Keratinocyte (primary cell): ENCODE measurements at regions not wholly inside any gene's neighbourhood (a gene's known extent, or its start where the extent isn't known, plus 50 kb on each side); places are given as distances from the start of the nearest gene placed in this dataset.
A peak's percentile ranks its signal among the peaks of the same experiment; 100 is the strongest.

ENCODE experiments used
- DNase-seq: peaks from one replicate; pipeline ENCODE4 v3.0.0-alpha.2; 2011; ENCODE audit warnings: low read depth, missing footprints, low spot score
- FAIRE-seq: peaks from 2 replicates; lab custom pipeline; 2011; peaks lifted over from hg19 to GRCh38; lab: Jason Lieb, UNC
- H2AFZ ChIP-seq: 2 replicates; pipeline ENCODE4 v1.6.0; 2012; ENCODE audit warnings: low read length, control low read depth, inconsistent platforms; ENCODE audit not compliant: control insufficient read depth
- H3K27ac ChIP-seq: 2 replicates; pipeline ENCODE4 v1.5.1; 2011; ENCODE audit warnings: low read length; ENCODE audit not compliant: control insufficient read depth, insufficient read depth
- H3K27me3 ChIP-seq: 3 replicates; pipeline ENCODE4 v1.6.0; 2011; ENCODE audit warnings: low read length; ENCODE audit not compliant: control insufficient read depth, insufficient read depth; ENCODE audit errors: extremely low read depth
- H3K36me3 ChIP-seq, 2 experiments: 2 replicates in 1 of 2; 3 replicates in 1 of 2; pipeline ENCODE4 v1.5.1; 2011; ENCODE audit warnings: low read length in 2 of 2, mild to moderate bottlenecking in 1 of 2; ENCODE audit not compliant: control insufficient read depth in 2 of 2, insufficient read depth in 2 of 2; ENCODE audit errors: extremely low read depth in 1 of 2
- H3K4me1 ChIP-seq: 3 replicates; pipeline ENCODE4 v1.5.1; 2011; ENCODE audit warnings: low read length; ENCODE audit not compliant: control insufficient read depth, insufficient read depth; ENCODE audit errors: extremely low read depth
- H3K4me2 ChIP-seq: 3 replicates; pipeline ENCODE4 v1.6.0; 2011; ENCODE audit warnings: low read depth, low read length; ENCODE audit not compliant: control insufficient read depth, insufficient read depth; ENCODE audit errors: extremely low read depth
- H3K4me3 ChIP-seq, 3 experiments: fragments of 200-600 bp in 1 of 3; sonication (generic) in 1 of 3; 2 replicates in 2 of 3; 3 replicates in 1 of 3; pipeline ENCODE4 v1.5.1; 2011 to 2016; ENCODE audit warnings: low read length in 3 of 3, mild to moderate bottlenecking in 3 of 3, control low read depth in 2 of 3, inconsistent platforms in 1 of 3, low read depth in 1 of 3, mixed read lengths in 1 of 3, mixed run types in 1 of 3, moderate library complexity in 1 of 3; ENCODE audit not compliant: control insufficient read depth in 2 of 3, insufficient read depth in 2 of 3; ENCODE audit errors: extremely low read depth in 1 of 3
- H3K79me2 ChIP-seq: 2 replicates; pipeline ENCODE4 v1.6.0; 2012; ENCODE audit warnings: low read length; ENCODE audit not compliant: control insufficient read depth, insufficient read depth
- H3K9ac ChIP-seq: 3 replicates; pipeline ENCODE4 v1.6.0; 2011; ENCODE audit warnings: low read length; ENCODE audit not compliant: control insufficient read depth, insufficient read depth; ENCODE audit errors: extremely low read depth
- H3K9me1 ChIP-seq: 3 replicates; pipeline ENCODE4 v1.6.0; 2011; ENCODE audit warnings: low read length; ENCODE audit not compliant: control insufficient read depth, insufficient read depth; ENCODE audit errors: extremely low read depth
- H3K9me3 ChIP-seq: 2 replicates; pipeline ENCODE4 v1.5.1; 2012; ENCODE audit warnings: low read depth, low read length; ENCODE audit not compliant: control insufficient read depth
- H4K20me1 ChIP-seq: 3 replicates; pipeline ENCODE4 v1.6.0; 2011; ENCODE audit warnings: low read length; ENCODE audit not compliant: control insufficient read depth, insufficient read depth; ENCODE audit errors: extremely low read depth
- CTCF ChIP-seq, 3 experiments: IDR thresholded peaks in 1 of 3; conservative IDR thresholded peaks in 1 of 3; optimal IDR thresholded peaks in 1 of 3; 2 replicates in 2 of 3; 3 replicates in 1 of 3; pipeline versions ENCODE3 to v1.5.1; 2011; ENCODE audit warnings: low read length in 3 of 3, mild to moderate bottlenecking in 3 of 3, moderate library complexity in 2 of 3, control low read depth in 1 of 3, inconsistent platforms in 1 of 3; ENCODE audit not compliant: insufficient read depth in 2 of 3; ENCODE audit errors: extremely low read depth in 1 of 3
- EZH2 ChIP-seq: IDR thresholded peaks from one replicate; pipeline ENCODE4 v1.6.1; 2012; ENCODE audit warnings: inconsistent platforms, mild to moderate bottlenecking, low read length, moderate library complexity
- dilution Hi-C: fragments of 300-500 bp; cut with MboI; formaldehyde crosslinking; loops from one replicate; pipeline ENCODE4 v1.7.0; 2020; ENCODE audit warnings: low sequenced_read_pairs; ENCODE audit not compliant: extremely low pct_ligation_motif_present

- DNase-seq, result no peak
- dilution Hi-C loops, result no loop called here
- H3K9me3 ChIP-seq, result peaks cover 3% of the 10 kb centered on the region
- H3K4me1 ChIP-seq, result peaks cover 41% of the 10 kb centered on the region
- H3K36me3 ChIP-seq, result no peaks in the 10 kb centered on the region
- no peak overlapping the region for H3K9ac ChIP-seq
- peaks cover 3% of the 10 kb centered on the region for H3K9me1 ChIP-seq
- no peak overlapping the region for H3K4me2 ChIP-seq
- peaks cover 4% of the 10 kb centered on the region for H3K27me3 ChIP-seq
- FAIRE-seq, result no peak
- no peak for TF ChIP-seq CTCF (optimal IDR thresholded peaks at IDR 0.05 in 1 of 3, IDR thresholded peaks at IDR 0.05 in 1 of 3, conservative IDR thresholded peaks at IDR 0.05 in 1 of 3; ENCODE audit: extremely low read depth in 1 of 3, insufficient read depth in 2 of 3, low read length in 3 of 3)
- no peak for TF ChIP-seq EZH2
- no peak overlapping the region for H3K27ac ChIP-seq
- no peaks in the 10 kb centered on the region for H3K79me2 ChIP-seq
- no peaks in the 10 kb centered on the region for H4K20me1 ChIP-seq
- no peak overlapping the region for H2AFZ ChIP-seq
- no peak overlapping the region for H3K4me3 ChIP-seq
Observed at GRCh38 chr16:54426553-54426849, 139.9 kb upstream of the IRX3 start.

- peaks cover 4% of the 10 kb centered on the region for H3K27me3 ChIP-seq
- no peaks in the 10 kb centered on the region for H3K36me3 ChIP-seq
- peaks cover 41% of the 10 kb centered on the region for H3K4me1 ChIP-seq
- peaks cover 3% of the 10 kb centered on the region for H3K9me3 ChIP-seq
- DNase-seq, result no peak
- peak; percentile 67 for FAIRE-seq
- H3K4me2 ChIP-seq, result peak overlapping the region; percentile 44
- no peak overlapping the region for H3K4me3 ChIP-seq
- dilution Hi-C loops, result no loop called here
- no peaks in the 10 kb centered on the region for H3K79me2 ChIP-seq
- H4K20me1 ChIP-seq, result no peaks in the 10 kb centered on the region
- no peak overlapping the region for H2AFZ ChIP-seq
- H3K27ac ChIP-seq, result no peak overlapping the region
- H3K9me1 ChIP-seq, result peaks cover 3% of the 10 kb centered on the region
- no peak overlapping the region for H3K9ac ChIP-seq
- TF ChIP-seq CTCF (optimal IDR thresholded peaks at IDR 0.05 in 1 of 3, IDR thresholded peaks at IDR 0.05 in 1 of 3, conservative IDR thresholded peaks at IDR 0.05 in 1 of 3; ENCODE audit: extremely low read depth in 1 of 3, insufficient read depth in 2 of 3, low read length in 3 of 3) (no peak), EZH2 (no peak)
Observed at GRCh38 chr16:54425681-54426552, 139.3 kb upstream of the IRX3 start.
